ENCODE measurements at regions not wholly inside any gene's neighbourhood (a gene's known extent, or its start where the extent isn't known, plus 50 kb on each side); places are given as distances from the start of the nearest gene placed in this dataset.

DNA sequence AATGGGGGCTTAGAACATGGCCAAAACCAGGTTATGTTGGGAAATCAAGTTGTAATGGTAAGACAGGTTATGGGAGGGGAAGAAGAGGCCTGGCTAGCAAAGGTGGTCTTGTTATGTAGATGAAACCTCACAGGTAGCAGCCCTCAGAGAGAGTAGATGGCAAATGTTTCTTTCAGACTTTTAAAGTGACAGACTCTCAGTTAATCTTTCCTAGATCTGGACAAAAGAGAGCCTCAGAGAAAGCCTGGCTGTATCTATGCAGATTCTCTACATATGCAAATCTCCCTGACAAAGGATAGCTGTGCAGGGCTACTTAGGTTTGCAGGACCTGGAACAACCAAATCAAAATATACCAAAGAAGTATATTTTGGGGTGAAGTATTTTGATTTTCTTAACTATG lies 284.1 kb upstream of the AMOT start:
- DNase-seq (ENCODE audit: low spot score), result no peak

DNA sequence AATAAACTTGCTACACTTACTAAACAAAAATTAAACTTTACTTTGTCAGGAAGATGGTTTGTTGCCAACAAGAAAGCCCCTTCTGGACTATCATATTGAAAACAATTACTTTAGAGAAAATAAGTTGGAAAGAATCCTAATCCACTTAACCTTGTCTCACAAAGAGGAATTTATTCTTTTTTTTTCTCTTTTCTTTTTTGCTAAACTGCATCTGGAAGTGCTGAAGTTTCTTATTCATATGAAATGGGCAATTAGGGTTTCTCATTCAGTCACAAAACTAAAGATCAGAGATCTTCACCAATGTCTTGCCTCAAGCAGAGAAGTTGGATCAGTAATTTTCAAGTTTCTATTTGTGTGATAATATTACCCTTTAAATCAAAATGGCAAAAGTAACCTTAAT lies 234.9 kb upstream of the AMOT start:
- no peak for DNase-seq (ENCODE audit: low spot score)

DNA sequence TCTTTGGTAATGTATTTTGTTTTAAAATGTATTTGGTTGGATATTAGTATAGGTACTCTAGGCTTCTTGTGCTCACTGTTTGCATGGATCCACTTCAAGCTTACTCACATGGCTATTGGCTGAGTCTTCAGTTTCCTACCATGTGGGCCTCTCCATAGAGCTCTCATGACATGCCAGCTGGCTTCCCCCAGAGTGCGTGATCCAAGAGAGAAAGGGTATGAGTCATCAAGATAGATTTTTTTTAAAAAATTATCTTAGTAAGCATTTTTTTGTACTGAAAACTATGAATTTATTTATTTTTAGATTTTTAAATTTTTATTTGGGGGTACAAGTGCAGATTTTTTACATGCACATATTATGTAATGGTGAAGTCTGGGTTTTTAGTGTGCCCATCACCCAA lies 219.1 kb upstream of the AMOT start:
- peak; percentile 69 for DNase-seq (ENCODE audit: low spot score)

DNA sequence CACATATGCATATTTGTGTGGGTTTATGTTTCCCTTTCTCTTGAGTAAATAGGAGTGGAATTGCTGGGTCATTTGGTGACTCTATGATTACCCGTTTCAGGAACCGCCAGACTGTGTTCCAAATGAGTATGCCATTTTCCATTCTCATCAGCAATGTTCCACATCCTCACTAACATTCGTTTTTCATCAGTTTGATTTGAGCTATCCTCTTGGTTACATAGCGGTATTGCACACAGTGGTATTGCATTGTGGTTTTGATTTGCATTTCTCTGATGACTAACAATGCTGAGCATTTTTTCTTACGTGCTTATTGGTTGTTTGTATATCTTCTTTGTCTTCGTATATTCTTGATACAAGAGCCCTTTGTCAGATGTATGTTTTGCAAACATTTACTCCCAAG lies 218.0 kb upstream of the AMOT start:
- peak; percentile 57 for DNase-seq (ENCODE audit: low spot score)

DNA sequence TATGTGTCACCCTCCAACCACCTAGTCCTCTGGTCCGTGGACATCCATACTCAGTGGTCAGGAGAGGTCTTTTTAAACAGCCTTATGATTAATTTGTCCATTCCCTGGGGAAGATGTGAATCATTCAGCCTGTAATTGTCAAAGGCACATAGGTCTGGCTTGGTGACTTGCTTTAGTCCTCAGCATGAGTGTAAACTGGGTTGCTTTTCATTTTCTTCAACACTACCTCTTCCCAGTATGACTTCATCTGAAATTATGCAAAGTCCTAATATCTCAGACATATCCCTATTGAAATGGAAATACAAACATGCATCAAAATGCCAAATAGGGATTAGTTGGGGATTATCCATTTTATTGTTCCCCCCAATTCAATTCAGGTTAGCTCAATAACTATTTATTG lies 208.3 kb upstream of the AMOT start:
- DNase-seq (ENCODE audit: low spot score), result no peak

DNA sequence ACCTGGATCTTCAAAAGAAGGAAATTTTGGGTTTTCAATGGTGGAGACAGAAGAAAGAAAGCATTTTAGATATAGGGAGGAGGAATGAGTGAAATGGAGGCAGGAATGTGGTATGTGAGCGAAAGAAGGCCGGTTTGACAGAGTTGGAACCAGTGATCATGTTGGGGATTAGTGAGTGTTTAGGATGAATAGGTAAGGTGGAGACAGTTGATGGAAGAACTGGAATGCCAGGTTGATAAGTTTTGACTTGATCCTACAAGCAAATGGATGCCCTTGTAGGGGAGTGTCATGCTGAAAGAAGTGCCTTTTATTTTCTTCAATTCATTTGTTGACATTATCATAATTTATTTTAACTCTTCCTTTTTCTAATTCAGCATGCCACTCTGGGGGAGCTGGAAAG lies 207.8 kb upstream of the AMOT start:
- no peak for DNase-seq (ENCODE audit: low spot score)

DNA sequence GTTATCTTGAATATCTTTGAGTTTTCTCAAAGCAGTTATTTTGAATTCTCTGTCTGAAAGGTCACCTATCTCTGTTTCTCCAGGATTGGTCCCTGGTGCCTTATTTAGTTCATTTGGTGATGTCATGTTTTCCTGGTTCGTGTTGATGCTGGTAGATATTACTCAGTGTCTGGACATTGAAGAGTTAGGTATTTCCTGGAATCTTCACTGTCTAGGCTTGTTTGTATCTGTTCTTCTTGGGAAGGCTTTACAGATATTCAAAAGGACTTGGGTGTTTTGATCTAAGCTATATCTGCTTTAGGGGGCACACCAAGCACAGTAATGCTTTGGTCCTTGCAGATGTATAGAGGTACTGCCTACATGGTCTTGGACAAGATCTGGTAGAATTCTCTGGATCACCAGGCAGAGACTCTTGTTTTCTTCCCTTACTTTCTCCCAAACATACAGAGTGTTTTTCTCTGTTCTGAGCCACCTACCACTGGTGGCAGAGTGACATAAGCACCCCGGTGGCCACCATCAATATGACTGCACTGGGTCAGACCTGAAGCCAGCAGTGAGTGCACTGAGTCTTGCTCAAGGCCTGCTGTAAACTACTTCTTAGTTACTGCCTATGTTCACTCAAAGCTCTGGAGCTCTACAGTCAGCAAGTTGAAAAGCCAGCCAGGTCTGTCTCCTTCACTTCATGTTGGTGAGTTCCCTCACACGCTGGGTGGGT lies 193.5 kb upstream of the AMOT start:
- DNase-seq (ENCODE audit: low spot score), result no peak

DNA sequence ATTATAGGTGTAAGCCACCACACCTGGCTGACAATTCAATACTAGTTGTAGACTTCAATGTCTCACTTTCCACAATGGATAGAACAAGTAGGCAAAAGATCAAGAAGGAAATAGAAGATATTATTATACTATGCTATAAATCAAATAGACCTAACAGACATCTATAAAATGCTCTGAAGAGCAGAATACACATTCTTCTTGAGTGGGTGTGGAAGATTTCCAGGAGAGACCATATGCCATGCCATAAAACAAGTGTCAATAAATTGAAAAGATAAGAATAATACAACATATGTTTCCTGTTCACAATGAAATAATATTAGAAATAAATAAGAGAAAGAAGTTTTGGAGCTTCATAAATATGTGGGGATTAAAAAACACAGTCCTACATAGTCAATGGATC lies 179.3 kb upstream of the AMOT start:
- DNase-seq (ENCODE audit: low spot score), result no peak

DNA sequence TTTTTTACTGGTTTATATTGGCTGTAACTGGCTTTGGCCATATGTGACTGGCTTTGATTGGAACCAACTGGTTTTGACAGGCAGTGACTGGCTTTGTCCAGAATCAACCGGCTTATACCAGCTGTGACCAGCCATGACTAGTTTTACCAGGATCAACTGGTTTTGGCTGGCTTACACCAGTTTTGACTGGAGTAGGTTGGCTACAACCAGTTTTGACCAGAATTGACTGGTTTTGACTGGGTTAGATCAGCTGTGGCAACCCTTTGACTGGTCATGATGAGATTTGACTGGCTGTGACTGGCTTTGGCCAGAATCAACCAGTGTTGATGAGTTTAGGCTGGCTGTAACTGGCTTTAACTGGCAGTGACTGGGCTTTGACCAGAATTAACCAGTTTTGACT lies 169.2 kb upstream of the AMOT start:
- no peak for DNase-seq (ENCODE audit: low spot score)

DNA sequence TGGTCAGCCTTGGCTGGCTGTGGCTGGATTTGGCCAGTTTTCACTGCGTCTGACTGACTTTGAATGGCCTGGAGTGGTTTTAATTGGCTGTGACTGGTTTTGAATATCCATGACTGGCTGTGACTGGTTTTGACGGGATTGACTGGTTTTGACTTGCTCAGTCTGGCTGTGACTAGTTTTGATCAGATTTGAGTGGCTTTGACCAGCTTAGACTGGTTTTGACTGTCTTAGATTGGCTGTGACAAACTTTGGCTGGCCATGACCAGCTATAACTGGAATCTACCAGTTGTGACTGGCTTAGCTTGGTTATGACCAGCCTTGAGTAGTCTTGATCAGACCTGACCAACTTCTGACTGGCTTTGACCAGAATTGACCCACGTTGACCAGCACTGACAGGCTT lies 168.4 kb upstream of the AMOT start:
- no peak for DNase-seq (ENCODE audit: low spot score)

DNA sequence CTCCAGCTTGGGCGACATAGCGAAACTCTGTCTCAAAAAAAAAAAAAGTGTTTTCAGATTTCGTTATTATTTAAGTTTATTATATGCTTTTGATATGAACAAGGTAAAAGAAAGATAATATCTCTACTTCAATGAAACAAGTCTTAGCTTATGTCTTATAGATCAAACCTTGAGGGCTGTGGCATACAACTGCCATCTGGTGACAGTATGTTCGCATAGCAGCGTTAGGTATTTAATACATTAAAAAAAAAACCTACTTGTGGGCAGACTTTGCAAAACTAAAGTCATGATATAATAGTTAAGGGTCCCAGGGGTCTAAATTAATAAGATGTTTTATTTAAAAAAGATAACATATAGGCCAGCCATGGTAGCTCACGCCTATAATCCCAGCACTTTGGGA lies 161.2 kb upstream of the AMOT start:
- DNase-seq (ENCODE audit: low spot score), result peak; percentile 8

DNA sequence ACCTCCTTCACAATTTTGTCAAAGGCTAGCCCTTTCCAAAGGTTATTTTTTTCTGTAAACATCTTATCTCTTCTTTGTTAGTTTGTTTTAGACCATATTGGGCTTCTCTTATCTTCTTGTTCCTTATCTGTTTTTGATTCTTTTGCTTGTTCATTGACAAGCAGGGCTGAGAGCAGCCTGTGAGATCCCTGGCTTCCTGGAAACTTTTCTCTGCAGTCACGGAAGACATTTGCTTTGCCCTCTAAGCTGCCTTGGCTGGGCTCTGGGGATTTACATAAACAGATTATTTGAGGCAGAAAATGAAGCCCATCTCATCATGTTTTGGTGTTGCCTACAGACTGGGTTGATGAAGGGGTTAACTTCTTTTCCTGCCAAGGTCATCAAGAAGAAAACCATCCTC lies 157.4 kb upstream of the AMOT start:
- DNase-seq (ENCODE audit: low spot score), result no peak

DNA sequence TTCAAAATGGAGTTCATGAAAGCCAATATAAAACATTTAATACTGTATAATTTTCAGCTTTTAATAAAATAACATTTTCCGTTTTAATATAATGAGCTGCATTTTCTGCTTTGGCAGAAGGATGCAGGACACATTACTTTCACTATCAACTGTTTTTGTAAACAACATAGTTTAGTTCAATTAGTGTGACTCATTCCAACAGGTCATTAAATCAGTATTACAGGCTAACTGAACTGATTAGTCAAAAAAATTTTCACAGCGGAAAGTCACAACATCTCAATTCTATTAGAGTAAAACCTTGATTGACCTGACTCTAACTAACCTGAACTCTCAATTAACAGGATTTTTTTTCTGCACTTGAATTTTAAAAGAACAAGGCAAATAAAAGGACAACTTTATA lies 151.2 kb upstream of the AMOT start:
- peak; percentile 2 for DNase-seq (ENCODE audit: low spot score)

DNA sequence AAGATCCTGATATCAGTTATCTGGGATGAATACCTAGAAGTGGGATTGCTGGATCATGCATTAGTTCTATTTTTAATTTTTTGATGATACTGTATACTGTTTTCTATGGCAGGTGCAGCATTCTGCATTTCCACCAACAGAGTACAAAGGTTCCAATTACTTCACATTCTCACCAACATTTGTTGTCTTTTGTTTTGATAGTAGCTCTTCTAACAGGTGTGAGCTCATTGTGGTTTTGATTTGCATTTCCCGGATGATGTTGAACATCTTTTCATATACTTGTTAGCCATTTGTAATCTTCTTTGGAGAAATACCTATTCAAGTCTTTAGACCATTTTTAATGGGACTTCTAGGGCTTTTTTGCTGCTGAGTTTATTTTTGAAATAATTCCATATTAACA lies 139.2 kb upstream of the AMOT start:
- DNase-seq (ENCODE audit: low spot score), result no peak

DNA sequence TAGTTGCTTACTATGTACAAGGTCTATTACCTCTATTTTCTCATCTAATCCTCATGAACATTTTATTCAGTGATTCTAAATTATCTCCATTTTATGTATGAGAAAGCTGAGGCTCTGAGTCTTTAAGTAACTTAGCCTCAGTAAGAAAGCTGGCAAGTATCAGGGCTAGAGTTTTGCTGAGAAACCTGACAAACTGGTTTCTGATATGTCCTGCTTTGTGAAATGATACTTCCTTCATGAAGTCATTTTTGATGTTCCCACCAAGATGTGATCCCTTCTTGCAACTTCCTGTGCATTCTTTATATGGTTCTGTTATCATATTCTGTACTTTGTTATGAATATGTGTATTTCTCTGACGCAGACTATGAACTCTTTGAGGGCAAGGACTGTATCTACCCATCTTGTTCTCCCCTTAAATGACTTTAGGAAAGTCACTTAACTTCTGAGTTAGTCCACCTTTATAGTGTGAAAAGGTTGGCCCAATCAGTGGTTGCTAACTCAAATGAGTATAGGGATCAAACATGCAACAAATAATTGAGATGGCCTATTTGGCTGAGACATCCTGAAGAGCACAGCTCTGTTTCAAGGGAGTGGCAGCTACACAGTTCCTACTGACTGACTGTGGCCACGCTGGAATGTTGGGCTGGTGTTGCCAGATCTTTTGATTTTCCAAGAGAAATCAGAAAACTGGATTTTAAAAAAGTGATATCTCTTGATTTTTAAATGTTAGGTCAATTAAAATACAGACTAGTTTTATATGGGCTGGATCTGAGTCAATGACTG lies 127.9 kb upstream of the AMOT start:
- DNase-seq (ENCODE audit: low spot score), result no peak

DNA sequence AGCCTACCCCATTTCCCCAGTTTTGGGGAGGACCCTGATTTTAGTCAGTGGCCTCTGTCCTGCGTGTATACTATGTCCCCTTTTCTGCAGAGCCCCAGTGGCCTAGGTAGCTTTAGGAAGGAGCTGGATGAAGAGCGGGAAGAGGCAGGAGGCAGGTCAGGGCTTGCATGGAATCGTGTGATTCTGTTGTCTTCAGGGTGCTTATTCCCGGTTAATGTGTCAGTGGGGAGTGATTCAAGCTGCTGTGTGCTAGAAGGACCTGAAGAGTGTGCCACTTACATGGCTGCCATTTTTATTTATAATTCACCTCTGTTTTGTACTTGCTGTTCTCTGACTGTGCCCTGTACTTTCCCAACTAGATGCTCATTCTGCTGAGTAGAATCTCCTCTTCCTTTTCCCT lies 127.3 kb upstream of the AMOT start:
- DNase-seq (ENCODE audit: low spot score), result no peak

DNA sequence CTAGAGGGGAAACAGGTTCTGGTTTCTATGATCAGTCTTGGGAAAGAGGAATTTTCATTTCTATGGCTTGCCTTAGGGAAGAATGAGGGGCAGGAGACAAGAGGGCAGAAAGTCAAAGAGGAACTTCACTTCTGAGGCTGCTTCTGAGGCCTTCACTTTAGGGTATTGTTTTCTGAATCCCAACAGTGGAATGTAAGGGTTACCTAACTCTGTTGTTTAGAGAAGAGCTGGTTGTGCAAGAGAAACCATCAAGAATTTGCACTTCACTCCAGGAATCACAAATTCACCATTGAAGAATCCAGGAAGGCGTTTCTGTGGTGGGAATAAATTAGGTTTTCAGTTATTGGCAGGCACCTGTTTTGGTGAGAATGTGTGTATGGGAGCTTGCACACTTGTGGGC lies 126.7 kb upstream of the AMOT start:
- DNase-seq (ENCODE audit: low spot score), result peak; percentile 3

DNA sequence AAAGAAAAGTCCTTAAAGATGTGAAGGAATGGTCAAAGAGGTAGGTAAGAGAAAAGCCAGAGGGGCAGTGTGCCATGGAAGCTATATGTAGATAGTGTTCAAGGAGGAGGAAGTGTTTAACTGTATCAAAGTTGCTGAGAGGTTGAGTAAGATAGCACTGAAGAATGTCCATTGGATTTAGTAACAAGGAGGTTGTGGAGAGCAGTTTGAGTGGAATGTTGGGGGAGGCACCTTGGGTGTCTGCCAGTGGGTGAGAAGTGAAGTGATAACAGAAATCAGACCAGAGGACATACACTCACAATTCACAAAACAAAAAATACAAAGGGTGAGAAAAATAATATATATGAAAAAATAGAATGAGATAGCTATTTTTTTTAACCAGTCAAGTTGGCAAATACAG lies 121.3 kb upstream of the AMOT start:
- DNase-seq (ENCODE audit: low spot score), result no peak

DNA sequence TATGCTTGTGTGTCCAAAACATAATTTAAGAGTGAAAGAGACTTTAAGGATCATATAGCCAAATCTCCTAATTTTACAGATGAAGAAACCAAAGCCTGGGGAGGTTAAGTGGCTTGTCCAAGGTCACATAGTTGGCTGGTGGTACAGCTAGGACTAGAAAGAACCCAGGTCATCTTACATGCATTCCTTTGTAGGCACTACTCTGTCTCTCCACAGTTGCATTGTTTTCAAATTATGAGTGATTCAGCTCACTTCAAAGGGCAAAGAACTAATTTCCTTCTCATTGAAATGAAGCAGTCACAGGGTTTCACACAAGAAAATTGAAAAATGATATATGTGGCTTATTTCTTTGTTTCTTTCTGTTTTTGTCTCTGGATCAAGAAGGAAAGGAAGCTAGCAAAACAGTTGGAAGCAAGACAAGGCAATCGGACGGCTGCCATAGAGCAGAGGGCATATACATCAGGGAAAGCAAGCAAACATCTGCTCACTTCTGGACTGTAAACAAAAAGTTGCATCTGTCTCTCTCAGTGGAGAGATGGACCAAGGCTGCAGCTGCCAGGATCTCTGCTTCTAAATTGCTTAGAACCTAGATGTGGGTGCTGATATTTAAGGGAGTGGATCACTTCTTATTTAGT lies 107.5 kb upstream of the AMOT start:
- no peak for DNase-seq (ENCODE audit: low spot score)

DNA sequence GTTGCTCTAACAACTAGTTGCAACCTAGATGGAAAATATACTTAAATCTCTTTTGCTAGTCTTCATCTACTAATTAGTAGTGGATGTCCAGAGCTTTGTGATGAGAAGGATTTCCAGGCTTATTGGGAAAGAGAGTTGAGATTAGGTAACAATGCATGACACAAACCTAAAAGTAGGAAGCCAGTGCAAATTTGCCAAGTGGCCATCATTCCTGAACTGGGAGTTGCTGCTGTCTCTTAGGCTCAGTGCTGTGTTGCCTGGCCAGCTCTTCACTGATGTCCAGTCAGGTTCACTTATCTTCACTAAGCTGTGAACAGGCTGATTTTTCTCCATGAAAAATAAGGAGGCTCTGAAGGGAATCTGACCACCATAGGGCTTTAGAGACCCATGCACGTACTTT lies 105.6 kb upstream of the AMOT start:
- DNase-seq (ENCODE audit: low spot score), result no peak

DNA sequence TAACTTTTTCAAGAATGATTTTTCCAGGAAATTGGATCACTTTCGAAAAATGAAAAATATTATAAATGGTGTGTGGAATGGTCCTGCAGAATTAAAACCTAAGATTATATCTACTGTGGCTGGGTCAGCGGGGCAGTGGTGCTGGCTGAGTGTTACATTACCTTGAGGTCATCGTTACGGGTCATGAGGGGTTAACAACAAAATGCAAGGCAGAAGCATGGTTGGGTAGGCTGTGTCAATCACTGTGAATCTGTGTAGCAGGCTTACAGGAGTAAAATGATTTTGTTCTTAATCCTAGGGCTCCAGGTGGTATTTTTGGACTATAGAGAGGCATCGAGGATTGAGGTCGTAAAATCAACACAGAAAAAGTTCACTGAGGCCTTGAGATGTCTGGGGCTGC lies 105.2 kb upstream of the AMOT start:
- no peak for DNase-seq (ENCODE audit: low spot score)

DNA sequence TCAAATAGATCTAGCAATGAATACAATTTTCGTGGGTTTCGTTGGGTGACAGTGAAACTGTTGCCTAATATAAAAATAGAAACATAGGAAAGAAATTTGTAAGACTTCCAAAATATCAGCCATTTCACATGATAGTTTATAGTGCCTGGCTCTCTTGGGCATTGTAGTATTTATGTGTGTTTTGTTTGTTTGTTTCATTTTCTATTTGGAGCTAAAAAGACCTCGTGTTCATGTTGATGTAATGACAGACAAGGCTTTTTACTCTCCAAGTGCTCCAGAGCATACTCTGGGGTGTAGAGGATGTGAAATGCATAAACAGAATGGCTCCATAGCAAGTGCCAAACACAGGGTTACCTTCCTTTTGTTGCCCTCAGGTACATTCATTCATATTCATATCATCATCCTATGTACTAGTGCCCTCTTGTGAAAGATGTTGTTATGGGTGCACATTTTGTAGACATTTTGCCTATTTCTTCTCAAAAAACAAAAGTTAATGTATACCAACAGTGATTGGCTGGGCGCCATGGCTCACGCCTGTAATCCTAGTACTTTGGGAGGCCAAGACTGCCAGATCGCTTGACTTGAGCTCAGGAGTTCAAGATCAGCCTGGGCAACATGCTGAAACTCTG lies 100.7 kb upstream of the AMOT start:
- peak; percentile 3 for DNase-seq (ENCODE audit: low spot score)

DNA sequence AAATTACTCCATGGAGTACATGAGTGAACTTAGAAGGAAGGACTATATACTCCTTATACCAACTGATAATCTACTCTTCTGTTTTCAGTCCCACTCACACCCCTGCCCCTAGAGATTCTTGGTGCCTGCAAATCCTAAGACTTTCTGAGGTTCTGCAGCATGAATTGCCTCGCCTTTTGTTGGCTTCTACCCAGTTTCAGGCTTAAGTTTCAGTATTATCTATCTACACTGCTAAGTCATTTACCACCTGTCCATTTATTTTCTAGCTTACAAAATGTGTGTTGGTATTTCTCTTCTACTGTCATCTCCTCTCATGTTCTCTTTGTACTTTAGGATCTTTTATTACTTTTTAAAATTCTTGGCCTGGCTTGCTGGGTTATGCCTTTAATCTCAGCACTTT lies 94.4 kb upstream of the AMOT start:
- DNase-seq (ENCODE audit: low spot score), result no peak

All from H4 (cell line).